IPS-NIHi11 (cell line): ENCODE measurements at regions not wholly inside any gene's neighbourhood (a gene's known extent, or its start where the extent isn't known, plus 50 kb on each side); places are given as distances from the start of the nearest gene placed in this dataset.
"Not testable (repeated sequence)": the region's sequence is repeated elsewhere in the genome, so short reads cannot be mapped to it uniquely, and the experiment has no call there.

Experiments used
- DNase-seq: peaks from one replicate; pipeline ENCODE4 v3.0.0; 2012; ENCODE audit warnings: mixed read lengths, low spot score

- DNase-seq, result not testable (repeated sequence)
Measured at GRCh38 chr17:64726025-64726424, 63.9 kb upstream of the SMURF2 start.

- not testable (repeated sequence) for DNase-seq
Measured at GRCh38 chr17:64724246-64724645, 62.1 kb upstream of the SMURF2 start.

GRCh38 chr17:64723781-64724180 is 61.7 kb upstream of the SMURF2 start:
- DNase-seq, result no peak

GRCh38 chr17:64721556-64721955 is 59.4 kb upstream of the SMURF2 start:
- DNase-seq, result not testable (repeated sequence)

- not testable (repeated sequence) for DNase-seq
Measured at GRCh38 chr17:64720253-64720652, 58.1 kb upstream of the SMURF2 start.

GRCh38 chr17:64719517-64719916 is 57.4 kb upstream of the SMURF2 start:
- DNase-seq, result not testable (repeated sequence)

- DNase-seq, result not testable (repeated sequence)
Measured at GRCh38 chr17:64718816-64719215, 56.7 kb upstream of the SMURF2 start.

- no peak for DNase-seq
Measured at GRCh38 chr17:64718058-64718457, 56.0 kb upstream of the SMURF2 start.

GRCh38 chr17:64716496-64716895 is 54.4 kb upstream of the SMURF2 start:
- DNase-seq, result not testable (repeated sequence)

GRCh38 chr17:64713786-64714185 is 51.7 kb upstream of the SMURF2 start:
- not testable (repeated sequence) for DNase-seq

- not testable (repeated sequence) for DNase-seq
Measured at GRCh38 chr17:64712557-64713351, 50.6 kb upstream of the SMURF2 start.
